ENCODE measurements at regions not wholly inside any gene's neighbourhood (a gene's known extent, or its start where the extent isn't known, plus 50 kb on each side); places are given as distances from the start of the nearest gene placed in this dataset.

- FAIRE-seq (no peak), DNase-seq (ENCODE audit: low read depth, low spot score) (no peak)
- ChIA-PET POLR2A (no interaction called here), CTCF (interaction anchor here (1.4 kb wide), 1 partner anchor 10 kb away, joined by 3 read pairs; no protein-coding TSS in a partner anchor)
- H4K20me1 ChIP-seq (replicated peaks; ENCODE audit: control insufficient read depth, extremely low read depth, insufficient read depth, low read length) = no peaks in the 10 kb centered on the region
- H3K9me3 ChIP-seq (replicated peaks; ENCODE audit: control insufficient read depth, insufficient read depth, low read length) = no peaks in the 10 kb centered on the region
- H3K4me2 ChIP-seq (ENCODE audit: insufficient read depth, low read length) = no peak overlapping the region
- intact Hi-C loops (cut with micrococcal nuclease) = no loop called here
- no peak overlapping the region for H3K9ac ChIP-seq (replicated peaks; ENCODE audit: extremely low read depth, insufficient read depth, low read length)
- no peak overlapping the region for H3K4me3 ChIP-seq (replicated peaks in 1 of 3; ENCODE audit: insufficient read depth in 1 of 3, low read depth in 1 of 3, low read length in 3 of 3)
- no peaks in the 10 kb centered on the region for H3K79me2 ChIP-seq (ENCODE audit: control insufficient read depth, insufficient read depth, low read length)
- H3K4me1 ChIP-seq (ENCODE audit: control insufficient read depth, extremely low read depth, insufficient read depth, low read length) = no peaks in the 10 kb centered on the region
- no peaks in the 10 kb centered on the region for H3K36me3 ChIP-seq (ENCODE audit: control insufficient read depth in 2 of 2, extremely low read depth in 1 of 2, insufficient read depth in 2 of 2, low read length in 2 of 2)
- no peaks in the 10 kb centered on the region for H3K27me3 ChIP-seq (ENCODE audit: control insufficient read depth in 2 of 2, insufficient read depth in 2 of 2, low read length in 2 of 2)
- H2AFZ ChIP-seq (ENCODE audit: low read depth, low read length) = no peak overlapping the region
- dilution Hi-C loops (cut with MboI; ENCODE audit: extremely low pct_ligation_motif_present, low sequenced_read_pairs) = no loop called here
- no TSS peak for BruUV-seq (replicated peaks)
- no peak overlapping the region for H3K27ac ChIP-seq (ENCODE audit: insufficient read depth, low read depth, low read length)
- no peaks in the 10 kb centered on the region for H3K9me1 ChIP-seq (replicated peaks; ENCODE audit: control insufficient read depth, extremely low read depth, insufficient read depth, low read length)
- TF ChIP-seq GATA2 (IDR thresholded peaks at IDR 0.05; ENCODE audit: insufficient read depth, insufficient read length, low read depth, low read length) (no peak), POLR2A (IDR thresholded peaks at IDR 0.05; ENCODE audit: low read depth, low read length) (no peak), EZH2 (IDR thresholded peaks at IDR 0.05; ENCODE audit: borderline replicate concordance, low read depth, low read length, severe bottlenecking) (no peak), MYC (IDR thresholded peaks at IDR 0.05; ENCODE audit: low read depth, low read length) (no peak), FOS (IDR thresholded peaks at IDR 0.05; ENCODE audit: borderline replicate concordance, insufficient read depth, low read length) (no peak), MAX (IDR thresholded peaks at IDR 0.05; ENCODE audit: insufficient read depth, insufficient read length) (no peak), POLR2AphosphoS5 (IDR thresholded peaks at IDR 0.05; ENCODE audit: insufficient read depth, low read depth, low read length) (no peak), CTCF (IDR thresholded peaks at IDR 0.05; ENCODE audit: extremely low read depth in 1 of 2, insufficient read depth in 1 of 2, low read depth in 1 of 2, low read length in 2 of 2) (no peak), JUN (IDR thresholded peaks at IDR 0.05; ENCODE audit: borderline replicate concordance, insufficient read depth, insufficient read length, low read depth) (no peak)
These were observed 334.5 kb downstream of the PIK3C3 start for GRCh38 chr18:42289526-42289925.

Data from endothelial cell of umbilical vein (primary cell).